ENCODE measurements at regions not wholly inside any gene's neighbourhood (a gene's known extent, or its start where the extent isn't known, plus 50 kb on each side); places are given as distances from the start of the nearest gene placed in this dataset.
"Not testable (repeated sequence)": the region's sequence is repeated elsewhere in the genome, so short reads cannot be mapped to it uniquely, and the experiment has no call there.

- peaks cover 3 to 4% of the 10 kb centered on the region in 2 donors for H3K9me3 ChIP-seq (ENCODE audit: control insufficient read depth in 2 of 2, low read length in 2 of 2)
Observed at GRCh38 chr4:159910721-159911120, 807.8 kb downstream of the RAPGEF2 start.

DNA sequence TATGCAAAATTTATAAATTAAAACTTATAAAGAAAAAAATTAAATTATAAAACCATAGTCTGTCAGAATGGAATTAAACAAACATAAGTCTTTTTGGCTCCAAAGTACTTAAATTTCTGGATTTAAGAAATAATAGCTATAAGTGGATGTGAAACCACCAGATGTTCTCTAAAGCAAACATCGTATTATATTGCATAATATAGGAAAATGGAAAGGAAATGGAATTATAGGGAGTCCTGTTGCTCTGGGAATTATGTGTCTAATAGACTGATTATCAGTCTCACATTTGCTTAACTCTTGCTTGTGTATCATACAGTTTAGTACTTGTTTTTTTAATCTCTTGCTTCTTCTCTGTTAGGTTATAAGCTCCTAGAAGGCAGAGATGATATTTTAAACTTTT is 819.2 kb downstream of the RAPGEF2 start:
- Histone ChIP-seq H3K9me3 (ENCODE audit: control insufficient read depth in 2 of 2, low read length in 2 of 2) (peaks cover 0 to 5% of the 10 kb centered on the region in 2 donors), H3K27me3 (ENCODE audit: control insufficient read depth in 1 of 2, insufficient read depth in 2 of 2, low read length in 2 of 2) (no peaks in the 10 kb centered on the region), H3K9ac (ENCODE audit: low read length in 2 of 2) (no peak overlapping the region), H3K36me3 (ENCODE audit: control insufficient read depth in 2 of 2, insufficient read depth in 2 of 2, low read length in 2 of 2) (no peaks in the 10 kb centered on the region), H3K4me1 (ENCODE audit: control insufficient read depth, insufficient read depth, low read length) (no peaks in the 10 kb centered on the region), H3K27ac (ENCODE audit: low read length) (no peak overlapping the region), H3K4me3 (ENCODE audit: low read length in 2 of 2) (no peak overlapping the region)

More at GRCh38 chr4:159910721-159911120, 807.8 kb downstream of the RAPGEF2 start:
- no peaks in the 10 kb centered on the region for H3K36me3 ChIP-seq (ENCODE audit: control insufficient read depth in 2 of 2, insufficient read depth in 2 of 2, low read length in 2 of 2)
- H3K4me3 ChIP-seq (ENCODE audit: low read length in 2 of 2), result no peak overlapping the region
- no peaks in the 10 kb centered on the region for H3K4me1 ChIP-seq (ENCODE audit: control insufficient read depth, insufficient read depth, low read length)
- no peak overlapping the region for H3K27ac ChIP-seq (ENCODE audit: low read length)
- H3K9ac ChIP-seq (ENCODE audit: low read length in 2 of 2), result no peak overlapping the region
- no peaks in the 10 kb centered on the region for H3K27me3 ChIP-seq (ENCODE audit: control insufficient read depth in 1 of 2, insufficient read depth in 2 of 2, low read length in 2 of 2)

- Histone ChIP-seq H3K27ac (ENCODE audit: low read length) (no peak overlapping the region), H3K36me3 (ENCODE audit: control insufficient read depth in 2 of 2, insufficient read depth in 2 of 2, low read length in 2 of 2) (no peaks in the 10 kb centered on the region)
Observed at GRCh38 chr4:159925770-159926169, 822.9 kb downstream of the RAPGEF2 start.

GRCh38 chr4:159926871-159927270 is 824.0 kb downstream of the RAPGEF2 start:
- H3K9me3 ChIP-seq (ENCODE audit: control insufficient read depth in 2 of 2, low read length in 2 of 2), result peaks cover 0 to 7% of the 10 kb centered on the region in 2 donors
- H3K27me3 ChIP-seq (ENCODE audit: control insufficient read depth in 1 of 2, insufficient read depth in 2 of 2, low read length in 2 of 2), result no peaks in the 10 kb centered on the region
- H3K4me3 ChIP-seq (ENCODE audit: low read length in 2 of 2), result no peak overlapping the region
- H3K27ac ChIP-seq (ENCODE audit: low read length), result no peak overlapping the region
- H3K4me1 ChIP-seq (ENCODE audit: control insufficient read depth, insufficient read depth, low read length), result no peaks in the 10 kb centered on the region
- no peaks in the 10 kb centered on the region for H3K36me3 ChIP-seq (ENCODE audit: control insufficient read depth in 2 of 2, insufficient read depth in 2 of 2, low read length in 2 of 2)
- no peak overlapping the region for H3K9ac ChIP-seq (ENCODE audit: low read length in 2 of 2)

More at GRCh38 chr4:159925770-159926169, 822.9 kb downstream of the RAPGEF2 start:
- Histone ChIP-seq H3K4me3 (ENCODE audit: low read length in 2 of 2) (no peak overlapping the region), H3K27me3 (ENCODE audit: control insufficient read depth in 1 of 2, insufficient read depth in 2 of 2, low read length in 2 of 2) (no peaks in the 10 kb centered on the region), H3K9me3 (ENCODE audit: control insufficient read depth in 2 of 2, low read length in 2 of 2) (peaks cover 0 to 7% of the 10 kb centered on the region in 2 donors), H3K9ac (ENCODE audit: low read length in 2 of 2) (no peak overlapping the region), H3K4me1 (ENCODE audit: control insufficient read depth, insufficient read depth, low read length) (no peaks in the 10 kb centered on the region)

GRCh38 chr4:159927781-159928180 is 824.9 kb downstream of the RAPGEF2 start:
- H3K36me3 ChIP-seq (ENCODE audit: control insufficient read depth in 2 of 2, insufficient read depth in 2 of 2, low read length in 2 of 2), result no peaks in the 10 kb centered on the region
- H3K9me3 ChIP-seq (ENCODE audit: control insufficient read depth in 2 of 2, low read length in 2 of 2), result peaks cover 0 to 7% of the 10 kb centered on the region in 2 donors
- H3K27me3 ChIP-seq (ENCODE audit: control insufficient read depth in 1 of 2, insufficient read depth in 2 of 2, low read length in 2 of 2), result no peaks in the 10 kb centered on the region
- H3K4me1 ChIP-seq (ENCODE audit: control insufficient read depth, insufficient read depth, low read length), result no peaks in the 10 kb centered on the region
- H3K4me3 ChIP-seq (ENCODE audit: low read length in 2 of 2), result no peak overlapping the region
- H3K9ac ChIP-seq (ENCODE audit: low read length in 2 of 2), result no peak overlapping the region
- no peak overlapping the region for H3K27ac ChIP-seq (ENCODE audit: low read length)

GRCh38 chr4:159934602-159935001 is 831.7 kb downstream of the RAPGEF2 start:
- H3K4me3 ChIP-seq (ENCODE audit: low read length in 2 of 2); H3K4me1 ChIP-seq (ENCODE audit: control insufficient read depth, insufficient read depth, low read length); H3K36me3 ChIP-seq (ENCODE audit: control insufficient read depth in 2 of 2, insufficient read depth in 2 of 2, low read length in 2 of 2); H3K27ac ChIP-seq (ENCODE audit: low read length); H3K9me3 ChIP-seq (ENCODE audit: control insufficient read depth in 2 of 2, low read length in 2 of 2); H3K27me3 ChIP-seq (ENCODE audit: control insufficient read depth in 1 of 2, insufficient read depth in 2 of 2, low read length in 2 of 2); H3K9ac ChIP-seq (ENCODE audit: low read length in 2 of 2): not testable (repeated sequence)

GRCh38 chr4:159937595-159937994 is 834.7 kb downstream of the RAPGEF2 start:
- Histone ChIP-seq H3K36me3 (ENCODE audit: control insufficient read depth in 2 of 2, insufficient read depth in 2 of 2, low read length in 2 of 2) (no peaks in the 10 kb centered on the region), H3K4me3 (ENCODE audit: low read length in 2 of 2) (no peak overlapping the region), H3K9me3 (ENCODE audit: control insufficient read depth in 2 of 2, low read length in 2 of 2) (peaks cover 0 to 3% of the 10 kb centered on the region in 2 donors), H3K27ac (ENCODE audit: low read length) (no peak overlapping the region), H3K9ac (ENCODE audit: low read length in 2 of 2) (no peak overlapping the region), H3K27me3 (ENCODE audit: control insufficient read depth in 1 of 2, insufficient read depth in 2 of 2, low read length in 2 of 2) (no peaks in the 10 kb centered on the region), H3K4me1 (ENCODE audit: control insufficient read depth, insufficient read depth, low read length) (no peaks in the 10 kb centered on the region)

GRCh38 chr4:159939681-159940080 is 836.8 kb downstream of the RAPGEF2 start:
- H3K27me3 ChIP-seq (ENCODE audit: control insufficient read depth in 1 of 2, insufficient read depth in 2 of 2, low read length in 2 of 2); H3K36me3 ChIP-seq (ENCODE audit: control insufficient read depth in 2 of 2, insufficient read depth in 2 of 2, low read length in 2 of 2); H3K9me3 ChIP-seq (ENCODE audit: control insufficient read depth in 2 of 2, low read length in 2 of 2); H3K9ac ChIP-seq (ENCODE audit: low read length in 2 of 2); H3K4me1 ChIP-seq (ENCODE audit: control insufficient read depth, insufficient read depth, low read length); H3K4me3 ChIP-seq (ENCODE audit: low read length in 2 of 2); H3K27ac ChIP-seq (ENCODE audit: low read length): not testable (repeated sequence)

DNA sequence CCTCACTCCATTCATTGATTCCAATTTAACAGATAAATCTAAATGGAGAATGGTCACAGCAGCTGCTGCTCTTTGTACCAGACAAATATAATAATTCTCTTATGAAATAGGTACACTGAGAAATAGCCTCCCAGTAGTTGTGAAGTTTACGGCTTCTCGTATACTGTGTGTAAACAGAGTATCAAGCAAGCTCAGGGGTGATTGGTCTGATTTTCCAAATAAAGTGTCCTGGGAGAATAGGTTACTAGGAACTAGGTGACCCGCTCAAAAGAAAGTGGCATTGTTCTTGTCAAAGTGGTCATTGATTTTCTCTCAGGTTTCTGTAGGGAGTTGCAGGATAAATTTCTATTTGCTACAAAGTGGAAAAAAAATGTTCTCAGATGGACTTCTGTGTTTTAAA is 838.2 kb downstream of the RAPGEF2 start:
- Histone ChIP-seq H3K27ac (ENCODE audit: low read length) (no peak overlapping the region), H3K4me1 (ENCODE audit: control insufficient read depth, insufficient read depth, low read length) (no peaks in the 10 kb centered on the region)

GRCh38 chr4:159944477-159944876 is 841.6 kb downstream of the RAPGEF2 start:
- H3K36me3 ChIP-seq (ENCODE audit: control insufficient read depth in 2 of 2, insufficient read depth in 2 of 2, low read length in 2 of 2), result no peaks in the 10 kb centered on the region
- no peaks in the 10 kb centered on the region for H3K9me3 ChIP-seq (ENCODE audit: control insufficient read depth in 2 of 2, low read length in 2 of 2)
- no peaks in the 10 kb centered on the region for H3K4me1 ChIP-seq (ENCODE audit: control insufficient read depth, insufficient read depth, low read length)
- H3K27me3 ChIP-seq (ENCODE audit: control insufficient read depth in 1 of 2, insufficient read depth in 2 of 2, low read length in 2 of 2), result no peaks in the 10 kb centered on the region
- H3K9ac ChIP-seq (ENCODE audit: low read length in 2 of 2), result no peak overlapping the region
- no peak overlapping the region for H3K4me3 ChIP-seq (ENCODE audit: low read length in 2 of 2)
- no peak overlapping the region for H3K27ac ChIP-seq (ENCODE audit: low read length)

More for the DNA sequence above, 838.2 kb downstream of the RAPGEF2 start:
- Histone ChIP-seq H3K9me3 (ENCODE audit: control insufficient read depth in 2 of 2, low read length in 2 of 2) (no peaks in the 10 kb centered on the region), H3K36me3 (ENCODE audit: control insufficient read depth in 2 of 2, insufficient read depth in 2 of 2, low read length in 2 of 2) (no peaks in the 10 kb centered on the region), H3K4me3 (ENCODE audit: low read length in 2 of 2) (no peak overlapping the region), H3K27me3 (ENCODE audit: control insufficient read depth in 1 of 2, insufficient read depth in 2 of 2, low read length in 2 of 2) (no peaks in the 10 kb centered on the region), H3K9ac (ENCODE audit: low read length in 2 of 2) (no peak overlapping the region)

- Histone ChIP-seq H3K9me3 (ENCODE audit: control insufficient read depth in 2 of 2, low read length in 2 of 2) (no peaks in the 10 kb centered on the region), H3K4me1 (ENCODE audit: control insufficient read depth, insufficient read depth, low read length) (no peaks in the 10 kb centered on the region)
Observed at GRCh38 chr4:159946983-159947615, 844.2 kb downstream of the RAPGEF2 start.

More at GRCh38 chr4:159946983-159947615, 844.2 kb downstream of the RAPGEF2 start:
- Histone ChIP-seq H3K9ac (ENCODE audit: low read length in 2 of 2) (no peak overlapping the region), H3K27ac (ENCODE audit: low read length) (no peak overlapping the region), H3K4me3 (ENCODE audit: low read length in 2 of 2) (no peak overlapping the region), H3K36me3 (ENCODE audit: control insufficient read depth in 2 of 2, insufficient read depth in 2 of 2, low read length in 2 of 2) (no peaks in the 10 kb centered on the region), H3K27me3 (ENCODE audit: control insufficient read depth in 1 of 2, insufficient read depth in 2 of 2, low read length in 2 of 2) (no peaks in the 10 kb centered on the region)
